Activated CD8-positive, alpha-beta memory T cell treated with anti-CD3 and anti-CD28 coated beads for 1 hour (primary cell): ENCODE measurements at regions not wholly inside any gene's neighbourhood (a gene's known extent, or its start where the extent isn't known, plus 50 kb on each side); places are given as distances from the start of the nearest gene placed in this dataset.
A peak's percentile ranks its signal among the peaks of the same experiment; 100 is the strongest.

Source experiments
- DNase-seq, 2 donors: peaks; one replicate each; pipeline ENCODE4 v3.0.0-alpha.2; 2020; ENCODE audit warnings: low read depth in 1 of 2; ENCODE audit errors: extremely low read depth in 1 of 2

GRCh38 chr9:89985068-89985467 is 380.3 kb downstream of the GADD45G start:
- DNase-seq: no peak

- no peak for DNase-seq
Observed at GRCh38 chr9:89986190-89986589, 381.4 kb downstream of the GADD45G start.

GRCh38 chr9:89988458-89988857 is 383.6 kb downstream of the GADD45G start:
- no peak for DNase-seq

GRCh38 chr9:89991204-89991790 is 386.5 kb downstream of the GADD45G start:
- DNase-seq: no peak

- no peak for DNase-seq
Observed at GRCh38 chr9:89992326-89993198, 387.8 kb downstream of the GADD45G start.

- no peak for DNase-seq
Observed at GRCh38 chr9:89993678-89994630, 389.1 kb downstream of the GADD45G start.

GRCh38 chr9:89994988-89995613 is 390.3 kb downstream of the GADD45G start:
- DNase-seq: no peak

- DNase-seq: no peak
Observed at GRCh38 chr9:89996116-89996515, 391.3 kb downstream of the GADD45G start.

- DNase-seq: no peak
Observed at GRCh38 chr9:89996773-89997172, 392.0 kb downstream of the GADD45G start.

- no peak for DNase-seq
Observed at GRCh38 chr9:89998633-89999032, 393.8 kb downstream of the GADD45G start.

- no peak for DNase-seq
Observed at GRCh38 chr9:89999176-89999533, 394.3 kb downstream of the GADD45G start.

GRCh38 chr9:89999534-90000370 is 394.9 kb downstream of the GADD45G start:
- peak in 1 of 2 donors; percentile 5 for DNase-seq

GRCh38 chr9:90000925-90001324 is 396.1 kb downstream of the GADD45G start:
- no peak for DNase-seq

- no peak for DNase-seq
Observed at GRCh38 chr9:90001747-90002146, 396.9 kb downstream of the GADD45G start.

GRCh38 chr9:90002397-90003271 is 397.8 kb downstream of the GADD45G start:
- no peak for DNase-seq

GRCh38 chr9:90005388-90005787 is 400.6 kb downstream of the GADD45G start:
- DNase-seq: no peak

- no peak for DNase-seq
Observed at GRCh38 chr9:90007516-90008440, 403.0 kb downstream of the GADD45G start.

GRCh38 chr9:90009447-90009846 is 404.6 kb downstream of the GADD45G start:
- no peak for DNase-seq
